ENCODE measurements at regions not wholly inside any gene's neighbourhood (a gene's known extent, or its start where the extent isn't known, plus 50 kb on each side); places are given as distances from the start of the nearest gene placed in this dataset.

DNA sequence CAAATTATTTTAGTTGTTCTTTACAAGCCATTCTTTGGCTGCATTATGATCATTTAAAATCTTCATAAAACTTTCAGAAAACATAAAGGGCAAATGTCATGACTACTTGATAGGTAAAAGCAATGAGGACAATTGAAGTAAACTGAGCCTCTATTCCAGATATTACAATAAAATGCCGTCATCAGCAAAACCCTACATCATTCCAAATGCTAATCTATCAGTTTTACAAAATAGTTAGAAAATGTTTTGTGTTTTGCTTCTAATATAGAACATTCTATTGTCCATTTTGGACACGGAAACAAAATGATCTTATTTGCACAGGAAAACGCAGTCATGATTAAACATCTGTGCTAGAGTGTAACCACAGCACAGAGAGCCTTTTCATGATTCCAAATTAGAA is 1330.6 kb upstream of the ADGRL3 start:
- Histone ChIP-seq H3K9me3 (no peaks in the 10 kb centered on the region), H3K27me3 (no peaks in the 10 kb centered on the region), H3K4me1 (no peaks in the 10 kb centered on the region), H3K4me3 (no peak overlapping the region), H3K36me3 (no peaks in the 10 kb centered on the region), H3K27ac (no peak overlapping the region)
- no peak for DNase-seq (ENCODE audit: low spot score in 2 of 2)
- WGBS, 2 donors: 46 to 58% methylated on average over 3 of the region's 3 CpGs
- TF ChIP-seq POLR2A (IDR thresholded peaks at IDR 0.05): no peak
- TF ChIP-seq EP300 (IDR thresholded peaks at IDR 0.05): no peak
- TF ChIP-seq, protein P1, sequence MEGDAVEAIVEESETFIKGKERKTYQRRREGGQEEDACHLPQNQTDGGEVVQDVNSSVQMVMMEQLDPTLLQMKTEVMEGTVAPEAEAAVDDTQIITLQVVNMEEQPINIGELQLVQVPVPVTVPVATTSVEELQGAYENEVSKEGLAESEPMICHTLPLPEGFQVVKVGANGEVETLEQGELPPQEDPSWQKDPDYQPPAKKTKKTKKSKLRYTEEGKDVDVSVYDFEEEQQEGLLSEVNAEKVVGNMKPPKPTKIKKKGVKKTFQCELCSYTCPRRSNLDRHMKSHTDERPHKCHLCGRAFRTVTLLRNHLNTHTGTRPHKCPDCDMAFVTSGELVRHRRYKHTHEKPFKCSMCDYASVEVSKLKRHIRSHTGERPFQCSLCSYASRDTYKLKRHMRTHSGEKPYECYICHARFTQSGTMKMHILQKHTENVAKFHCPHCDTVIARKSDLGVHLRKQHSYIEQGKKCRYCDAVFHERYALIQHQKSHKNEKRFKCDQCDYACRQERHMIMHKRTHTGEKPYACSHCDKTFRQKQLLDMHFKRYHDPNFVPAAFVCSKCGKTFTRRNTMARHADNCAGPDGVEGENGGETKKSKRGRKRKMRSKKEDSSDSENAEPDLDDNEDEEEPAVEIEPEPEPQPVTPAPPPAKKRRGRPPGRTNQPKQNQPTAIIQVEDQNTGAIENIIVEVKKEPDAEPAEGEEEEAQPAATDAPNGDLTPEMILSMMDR (IDR thresholded peaks at IDR 0.05): no peak

DNA sequence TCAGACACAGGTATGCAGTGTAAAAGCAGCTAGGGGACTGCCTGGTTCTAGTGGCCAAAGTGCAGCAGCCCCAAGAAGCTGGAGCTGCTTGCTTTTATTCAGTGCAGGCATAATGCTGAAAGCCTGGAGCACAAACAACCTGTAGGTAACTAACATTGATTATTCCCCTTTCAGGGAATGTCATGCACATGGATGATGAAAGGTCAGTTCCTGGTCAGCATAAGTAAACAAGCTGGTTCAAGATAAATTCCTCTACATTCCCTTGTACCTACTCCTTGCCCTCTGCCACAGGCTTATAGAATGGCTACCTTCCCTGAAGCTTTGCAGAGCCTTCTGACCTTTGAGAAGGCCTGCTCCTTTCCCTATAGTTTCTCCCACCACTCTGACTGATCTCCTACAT is 1318.5 kb upstream of the ADGRL3 start:
- H3K36me3 ChIP-seq: no peaks in the 10 kb centered on the region
- no peak for DNase-seq (ENCODE audit: low spot score in 2 of 2)
- peaks cover 0 to 3% (median 0%) of the 10 kb centered on the region in 4 donors for H3K9me3 ChIP-seq
- H3K27ac ChIP-seq: no peak overlapping the region
- no peaks in the 10 kb centered on the region for H3K4me1 ChIP-seq
- TF ChIP-seq, protein P1 (IDR thresholded peaks at IDR 0.05): no peak
- TF ChIP-seq EP300 (IDR thresholded peaks at IDR 0.05): no peak
- no peak for TF ChIP-seq POLR2A (IDR thresholded peaks at IDR 0.05)
- H3K4me3 ChIP-seq: no peak overlapping the region
- no peaks in the 10 kb centered on the region for H3K27me3 ChIP-seq

DNA sequence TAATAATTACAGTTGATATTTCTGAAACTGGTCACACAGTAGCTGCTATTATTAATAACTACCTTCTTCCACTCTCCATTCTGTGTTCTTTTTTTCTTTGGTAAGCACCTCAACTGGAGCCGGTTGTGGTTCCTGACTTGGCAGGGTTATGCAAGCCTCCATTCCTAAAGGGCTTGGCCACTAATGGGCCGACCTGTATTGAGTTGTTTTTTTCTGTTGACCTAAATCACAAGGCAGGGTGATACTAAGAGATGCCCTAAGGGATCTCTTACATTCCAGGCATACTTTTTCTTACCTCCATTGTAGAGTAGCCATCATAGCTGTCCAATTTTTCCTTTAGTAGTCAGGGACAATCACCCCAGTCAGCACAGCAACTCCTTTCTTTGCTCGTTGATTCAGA is 1295.8 kb upstream of the ADGRL3 start:
- H3K4me1 ChIP-seq: no peaks in the 10 kb centered on the region
- TF ChIP-seq, protein P1 (IDR thresholded peaks at IDR 0.05): no peak
- TF ChIP-seq EP300 (IDR thresholded peaks at IDR 0.05) (no peak), POLR2A (IDR thresholded peaks at IDR 0.05) (no peak)
- H3K27ac ChIP-seq: no peak overlapping the region
- H3K36me3 ChIP-seq: no peaks in the 10 kb centered on the region
- H3K4me3 ChIP-seq: no peak overlapping the region
- no peak for DNase-seq (ENCODE audit: low spot score in 2 of 2)
- 56 to 58% methylated on average over 3 of the region's 3 CpGs for WGBS, 2 donors
- no peaks in the 10 kb centered on the region for H3K9me3 ChIP-seq
- H3K27me3 ChIP-seq: no peaks in the 10 kb centered on the region

DNA sequence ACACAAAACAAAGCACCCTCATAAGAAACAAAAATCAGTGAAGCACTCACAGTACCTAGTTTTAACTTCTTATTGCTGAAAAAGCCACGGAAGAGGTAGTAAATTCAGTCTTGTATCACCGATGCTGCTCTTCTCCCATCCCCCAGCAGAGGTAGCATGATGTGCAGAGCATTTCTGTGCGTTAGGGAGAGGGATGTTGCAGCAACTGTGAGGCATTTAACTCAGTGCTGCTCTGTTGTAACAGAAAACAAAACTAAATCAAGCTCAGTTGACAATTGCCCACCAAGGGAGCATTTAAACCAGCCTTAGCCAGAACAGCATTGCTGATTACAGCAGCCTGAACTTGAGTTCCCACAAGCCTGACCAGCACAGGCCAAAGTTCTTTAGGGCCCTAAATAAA is 1279.7 kb upstream of the ADGRL3 start:
- H3K4me3 ChIP-seq: no peak overlapping the region
- H3K27me3 ChIP-seq: no peaks in the 10 kb centered on the region
- peaks cover 0 to 1% (median 0%) of the 10 kb centered on the region in 4 donors for H3K9me3 ChIP-seq
- H3K36me3 ChIP-seq: no peaks in the 10 kb centered on the region
- no peaks in the 10 kb centered on the region for H3K4me1 ChIP-seq
- TF ChIP-seq EP300 (IDR thresholded peaks at IDR 0.05): no peak
- TF ChIP-seq POLR2A (IDR thresholded peaks at IDR 0.05): no peak
- TF ChIP-seq, protein P1 (IDR thresholded peaks at IDR 0.05): no peak
- 21 to 48% methylated on average over 3 of the region's 3 CpGs for WGBS, 2 donors
- no peak for DNase-seq (ENCODE audit: low spot score in 2 of 2)
- no peak overlapping the region for H3K27ac ChIP-seq

DNA sequence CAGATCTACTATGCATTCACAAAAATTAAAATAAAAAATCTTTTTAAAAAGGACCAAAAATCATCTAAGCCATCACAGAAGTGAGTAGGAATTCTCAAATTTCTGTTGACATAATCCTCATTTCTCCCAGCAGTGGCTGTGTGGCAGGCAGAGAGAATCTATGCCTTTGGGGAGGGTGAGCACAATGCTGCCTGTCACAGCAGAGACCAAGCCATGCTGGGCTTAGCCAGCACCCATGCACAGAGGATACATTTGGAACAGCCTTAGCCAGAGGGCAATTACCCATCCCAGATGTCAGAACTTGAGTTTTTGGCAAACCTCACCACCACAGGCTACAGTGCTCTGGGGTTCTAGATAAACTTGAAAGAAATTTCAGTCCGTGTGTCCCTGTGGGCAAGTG is 1274.8 kb upstream of the ADGRL3 start:
- no peak for TF ChIP-seq EP300 (IDR thresholded peaks at IDR 0.05)
- TF ChIP-seq POLR2A (IDR thresholded peaks at IDR 0.05): no peak
- TF ChIP-seq, protein P1 (IDR thresholded peaks at IDR 0.05): no peak
- Histone ChIP-seq H3K27ac (no peak overlapping the region), H3K4me3 (no peak overlapping the region), H3K27me3 (no peaks in the 10 kb centered on the region), H3K36me3 (no peaks in the 10 kb centered on the region), H3K9me3 (peaks cover 0 to 9% (median 0%) of the 10 kb centered on the region in 4 donors), H3K4me1 (no peaks in the 10 kb centered on the region)
- no peak for DNase-seq (ENCODE audit: low spot score in 2 of 2)
- 61 to 77% methylated on average over 1 of the region's 1 CpG for WGBS, 2 donors

Data from tibial nerve (tissue), 4 donors.